ENCODE measurements at regions not wholly inside any gene's neighbourhood (a gene's known extent, or its start where the extent isn't known, plus 50 kb on each side); places are given as distances from the start of the nearest gene placed in this dataset.

DNA sequence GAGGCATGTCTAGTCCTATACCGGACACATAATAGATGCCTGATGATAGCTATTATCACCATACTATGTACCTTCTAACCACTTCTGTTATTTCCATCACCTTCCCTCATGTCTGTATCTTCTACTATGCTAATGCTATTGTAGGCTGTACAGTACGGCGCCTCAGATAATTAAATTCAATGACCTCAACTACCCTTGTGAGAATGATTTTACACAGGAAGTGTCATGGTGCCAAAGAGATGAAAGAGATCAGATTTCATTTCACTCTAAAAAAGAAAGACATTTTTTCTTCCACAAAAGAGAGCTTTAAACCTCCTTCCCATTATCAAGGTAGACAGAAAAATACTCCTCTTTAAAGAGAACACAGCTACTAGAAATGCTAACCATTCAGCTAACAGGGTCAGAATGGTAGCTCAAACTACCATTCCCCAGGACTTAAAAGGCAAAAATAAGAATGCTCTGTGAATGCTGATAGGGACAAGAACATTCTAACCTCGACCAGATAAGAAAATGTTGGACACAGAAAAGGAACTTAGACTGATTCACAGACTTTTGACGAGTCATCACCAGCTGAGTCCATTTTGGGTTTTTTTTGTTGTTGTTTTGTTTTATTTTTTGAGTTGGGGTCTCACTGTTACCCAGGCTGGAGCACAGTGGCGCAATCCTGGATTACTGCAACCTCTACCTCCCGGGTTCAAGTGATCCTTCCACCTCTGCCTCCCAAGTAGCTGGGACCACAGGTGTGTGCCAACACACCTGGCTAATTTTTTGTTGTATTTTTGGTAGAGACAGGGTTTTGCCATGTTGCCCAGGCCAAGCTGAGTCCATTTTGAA, 99.2 kb upstream of the RAPGEF2 start:
- TF ChIP-seq, protein P1, sequence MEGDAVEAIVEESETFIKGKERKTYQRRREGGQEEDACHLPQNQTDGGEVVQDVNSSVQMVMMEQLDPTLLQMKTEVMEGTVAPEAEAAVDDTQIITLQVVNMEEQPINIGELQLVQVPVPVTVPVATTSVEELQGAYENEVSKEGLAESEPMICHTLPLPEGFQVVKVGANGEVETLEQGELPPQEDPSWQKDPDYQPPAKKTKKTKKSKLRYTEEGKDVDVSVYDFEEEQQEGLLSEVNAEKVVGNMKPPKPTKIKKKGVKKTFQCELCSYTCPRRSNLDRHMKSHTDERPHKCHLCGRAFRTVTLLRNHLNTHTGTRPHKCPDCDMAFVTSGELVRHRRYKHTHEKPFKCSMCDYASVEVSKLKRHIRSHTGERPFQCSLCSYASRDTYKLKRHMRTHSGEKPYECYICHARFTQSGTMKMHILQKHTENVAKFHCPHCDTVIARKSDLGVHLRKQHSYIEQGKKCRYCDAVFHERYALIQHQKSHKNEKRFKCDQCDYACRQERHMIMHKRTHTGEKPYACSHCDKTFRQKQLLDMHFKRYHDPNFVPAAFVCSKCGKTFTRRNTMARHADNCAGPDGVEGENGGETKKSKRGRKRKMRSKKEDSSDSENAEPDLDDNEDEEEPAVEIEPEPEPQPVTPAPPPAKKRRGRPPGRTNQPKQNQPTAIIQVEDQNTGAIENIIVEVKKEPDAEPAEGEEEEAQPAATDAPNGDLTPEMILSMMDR (IDR thresholded peaks at IDR 0.05), result no peak
- TF ChIP-seq POLR2AphosphoS5 (IDR thresholded peaks at IDR 0.05) (no peak), EP300 (IDR thresholded peaks at IDR 0.05) (no peak), POLR2A (IDR thresholded peaks at IDR 0.05) (no peak)
